AG09309 (cell line): ENCODE measurements at regions not wholly inside any gene's neighbourhood (a gene's known extent, or its start where the extent isn't known, plus 50 kb on each side); places are given as distances from the start of the nearest gene placed in this dataset.

ENCODE experiments used
- DNase-seq: peaks from one replicate; pipeline ENCODE4 v3.0.0-alpha.2; 2010; ENCODE audit warnings: low read depth
- H3K4me3 ChIP-seq: 2 replicates; pipeline ENCODE4 v1.5.1; 2011; ENCODE audit warnings: mild to moderate bottlenecking, low read depth, low read length, moderate library complexity; ENCODE audit not compliant: control insufficient read depth
- TF ChIP-seq, protein P1 (sequence below): IDR thresholded peaks from 2 replicates; pipeline ENCODE4 v1.5.1; 2011; ENCODE audit warnings: mild to moderate bottlenecking, low read depth, low read length, inconsistent platforms; ENCODE audit not compliant: insufficient read depth, control insufficient read depth; ENCODE audit errors: missing control alignments

DNA sequence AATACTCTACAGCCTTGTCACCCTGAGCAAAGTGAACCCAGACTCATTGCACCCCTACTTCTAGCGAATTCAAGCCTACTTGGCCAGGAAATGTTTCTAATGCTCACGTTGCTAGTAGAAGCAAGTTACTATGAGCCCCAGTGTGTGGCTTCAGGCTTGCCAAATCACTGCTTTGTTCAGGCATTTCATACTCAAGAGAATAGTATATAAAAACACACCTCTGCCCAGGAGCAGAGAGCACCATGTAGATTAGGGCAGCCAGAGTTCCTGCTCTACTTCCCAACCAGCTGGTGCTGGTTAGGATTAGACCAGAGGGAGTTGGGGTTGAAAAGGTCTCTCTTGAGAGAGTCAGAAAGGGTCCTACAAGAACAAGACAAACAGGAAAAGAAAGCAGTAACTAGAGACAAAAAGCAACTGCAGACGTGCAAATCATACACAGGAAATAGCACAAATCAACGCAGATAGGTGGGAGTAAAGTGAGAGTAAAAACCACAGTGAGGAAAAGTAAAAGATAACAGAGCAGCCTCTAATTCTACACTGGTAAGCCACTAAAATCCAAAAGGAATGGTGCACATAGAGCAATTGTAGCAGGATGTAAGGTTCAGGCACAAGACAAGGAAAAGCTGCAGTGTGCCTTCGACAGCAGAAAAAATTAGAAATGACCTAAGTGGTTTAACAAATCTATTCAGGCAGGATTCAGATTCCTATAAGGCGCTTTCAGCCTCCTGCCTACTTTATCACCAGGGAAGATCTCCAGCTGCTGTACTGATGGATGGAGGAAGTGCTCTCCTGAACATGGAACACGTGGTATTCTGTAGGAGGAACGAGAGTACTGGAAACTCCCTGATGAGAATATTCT, 49.6 kb upstream of the KIF2A start:
- TF ChIP-seq, protein P1, sequence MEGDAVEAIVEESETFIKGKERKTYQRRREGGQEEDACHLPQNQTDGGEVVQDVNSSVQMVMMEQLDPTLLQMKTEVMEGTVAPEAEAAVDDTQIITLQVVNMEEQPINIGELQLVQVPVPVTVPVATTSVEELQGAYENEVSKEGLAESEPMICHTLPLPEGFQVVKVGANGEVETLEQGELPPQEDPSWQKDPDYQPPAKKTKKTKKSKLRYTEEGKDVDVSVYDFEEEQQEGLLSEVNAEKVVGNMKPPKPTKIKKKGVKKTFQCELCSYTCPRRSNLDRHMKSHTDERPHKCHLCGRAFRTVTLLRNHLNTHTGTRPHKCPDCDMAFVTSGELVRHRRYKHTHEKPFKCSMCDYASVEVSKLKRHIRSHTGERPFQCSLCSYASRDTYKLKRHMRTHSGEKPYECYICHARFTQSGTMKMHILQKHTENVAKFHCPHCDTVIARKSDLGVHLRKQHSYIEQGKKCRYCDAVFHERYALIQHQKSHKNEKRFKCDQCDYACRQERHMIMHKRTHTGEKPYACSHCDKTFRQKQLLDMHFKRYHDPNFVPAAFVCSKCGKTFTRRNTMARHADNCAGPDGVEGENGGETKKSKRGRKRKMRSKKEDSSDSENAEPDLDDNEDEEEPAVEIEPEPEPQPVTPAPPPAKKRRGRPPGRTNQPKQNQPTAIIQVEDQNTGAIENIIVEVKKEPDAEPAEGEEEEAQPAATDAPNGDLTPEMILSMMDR: no peak
- no peak for DNase-seq
- H3K4me3 ChIP-seq: no peak overlapping the region
